Renal pelvis (tissue), 1 donor: ENCODE measurements at regions not wholly inside any gene's neighbourhood (a gene's known extent, or its start where the extent isn't known, plus 50 kb on each side); places are given as distances from the start of the nearest gene placed in this dataset.
"Not testable (repeated sequence)": the region's sequence is repeated elsewhere in the genome, so short reads cannot be mapped to it uniquely, and the experiment has no call there.

Experiments
- DNase-seq: peaks from one replicate; pipeline ENCODE4 v3.0.0-alpha.2; 2013

GRCh38 chr10:84938117-84938905 lies 609.9 kb downstream of the CCSER2 start:
- DNase-seq, result no peak

GRCh38 chr10:84943541-84943940 lies 615.2 kb downstream of the CCSER2 start:
- no peak for DNase-seq

- DNase-seq, result no peak
These were observed 615.8 kb downstream of the CCSER2 start for GRCh38 chr10:84944187-84944586.

- DNase-seq, result no peak
These were observed 617.4 kb downstream of the CCSER2 start for GRCh38 chr10:84945791-84946190.

GRCh38 chr10:84946904-84947303 lies 618.5 kb downstream of the CCSER2 start:
- DNase-seq, result no peak

GRCh38 chr10:84948644-84949043 lies 620.3 kb downstream of the CCSER2 start:
- no peak for DNase-seq

- DNase-seq, result no peak
These were observed 623.2 kb downstream of the CCSER2 start for GRCh38 chr10:84951616-84952015.

GRCh38 chr10:84957427-84957826 lies 629.0 kb downstream of the CCSER2 start:
- no peak for DNase-seq

GRCh38 chr10:84965468-84965867 lies 637.1 kb downstream of the CCSER2 start:
- DNase-seq, result no peak

- DNase-seq, result no peak
These were observed 638.5 kb downstream of the CCSER2 start for GRCh38 chr10:84966708-84967441.

- not testable (repeated sequence) for DNase-seq
These were observed 640.9 kb downstream of the CCSER2 start for GRCh38 chr10:84969297-84969696.

- no peak for DNase-seq
These were observed 658.6 kb downstream of the CCSER2 start for GRCh38 chr10:84987039-84987438.

GRCh38 chr10:84988011-84988410 lies 659.6 kb downstream of the CCSER2 start:
- no peak for DNase-seq

- DNase-seq, result no peak
These were observed 662.3 kb downstream of the CCSER2 start for GRCh38 chr10:84990713-84991112.

GRCh38 chr10:84991301-84991700 lies 662.9 kb downstream of the CCSER2 start:
- no peak for DNase-seq

- DNase-seq, result no peak
These were observed 665.1 kb downstream of the CCSER2 start for GRCh38 chr10:84993251-84994035.

- DNase-seq, result no peak
These were observed 666.3 kb downstream of the CCSER2 start for GRCh38 chr10:84994722-84995121.

- DNase-seq, result no peak
These were observed 668.2 kb downstream of the CCSER2 start for GRCh38 chr10:84996580-84996979.

GRCh38 chr10:84997870-84998269 lies 669.5 kb downstream of the CCSER2 start:
- no peak for DNase-seq

GRCh38 chr10:84999929-85000328 lies 671.5 kb downstream of the CCSER2 start:
- DNase-seq, result no peak

- DNase-seq, result no peak
These were observed 674.7 kb downstream of the CCSER2 start for GRCh38 chr10:85003083-85003482.

- no peak for DNase-seq
These were observed 680.2 kb downstream of the CCSER2 start for GRCh38 chr10:85008488-85009184.
